ENCODE measurements at regions not wholly inside any gene's neighbourhood (a gene's known extent, or its start where the extent isn't known, plus 50 kb on each side); places are given as distances from the start of the nearest gene placed in this dataset.
"Not testable (repeated sequence)": the region's sequence is repeated elsewhere in the genome, so short reads cannot be mapped to it uniquely, and the experiment has no call there.

DNA sequence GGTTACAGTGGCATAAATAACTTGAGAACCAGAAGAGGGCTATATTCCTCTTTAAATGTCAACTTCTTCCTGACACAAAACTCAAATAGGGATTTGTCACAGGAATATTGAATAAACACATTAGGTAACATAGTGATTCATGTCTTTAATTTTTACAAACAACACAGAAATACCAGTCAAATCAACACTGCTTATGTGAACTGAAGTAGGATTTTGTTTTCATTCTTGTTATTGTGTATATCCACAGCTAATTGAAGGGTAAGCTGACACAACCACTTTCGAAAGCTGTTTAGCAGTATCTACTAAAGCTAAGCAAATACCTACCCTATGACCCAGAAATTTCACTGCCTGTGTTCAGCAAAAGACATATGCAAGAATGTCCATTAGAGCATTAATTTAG is 120.4 kb upstream of the EOLA2 start:
- DNase-seq, result no peak

DNA sequence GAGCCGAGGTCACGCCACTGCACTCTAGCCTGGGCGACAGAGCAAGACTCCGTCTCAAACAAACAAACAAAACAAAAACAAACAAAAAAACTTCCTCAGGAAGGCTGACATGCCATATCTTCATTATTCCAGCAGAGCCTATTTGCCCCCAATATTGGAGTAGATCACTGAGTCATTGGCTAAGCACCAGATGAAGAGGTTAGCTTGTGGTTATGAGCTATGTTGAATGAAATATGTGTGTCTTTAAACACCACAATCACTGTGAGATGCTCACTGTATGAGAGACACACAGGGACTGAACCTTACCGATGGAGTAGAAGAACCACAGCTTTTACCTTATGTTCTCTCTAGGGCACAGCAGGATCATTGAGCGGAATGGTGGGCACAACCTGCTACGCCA is 122.1 kb upstream of the EOLA2 start:
- DNase-seq, result no peak

GRCh38 chrX:150062292-150063137 is 124.2 kb upstream of the EOLA2 start:
- DNase-seq, result no peak

GRCh38 chrX:150063138-150063518 is 124.8 kb upstream of the EOLA2 start:
- DNase-seq, result no peak

GRCh38 chrX:150063674-150064073 is 125.4 kb upstream of the EOLA2 start:
- no peak for DNase-seq

GRCh38 chrX:150074175-150074574 is 135.9 kb upstream of the EOLA2 start:
- DNase-seq, result no peak

GRCh38 chrX:150080497-150080896 is 142.2 kb upstream of the EOLA2 start:
- no peak for DNase-seq

DNA sequence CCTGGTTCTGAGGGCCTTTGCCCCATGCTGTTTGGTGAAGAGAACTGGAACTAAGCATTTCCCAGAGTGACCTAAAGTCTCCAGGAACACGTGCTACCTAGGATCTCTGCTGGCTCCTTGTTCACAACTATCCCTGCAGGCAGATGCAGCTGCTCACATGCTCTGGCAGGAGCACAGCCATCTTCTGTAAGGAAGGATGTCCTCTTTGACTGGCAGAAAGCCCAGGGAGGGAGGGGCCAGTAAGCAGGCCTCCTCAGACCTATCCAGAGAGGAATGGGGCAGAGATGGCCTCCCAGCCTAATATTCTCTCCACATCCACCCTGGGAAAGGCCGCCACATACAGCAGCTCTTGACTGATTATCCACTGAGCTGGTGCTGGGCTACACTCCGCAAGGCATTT is 142.8 kb upstream of the EOLA2 start:
- no peak for DNase-seq

DNA sequence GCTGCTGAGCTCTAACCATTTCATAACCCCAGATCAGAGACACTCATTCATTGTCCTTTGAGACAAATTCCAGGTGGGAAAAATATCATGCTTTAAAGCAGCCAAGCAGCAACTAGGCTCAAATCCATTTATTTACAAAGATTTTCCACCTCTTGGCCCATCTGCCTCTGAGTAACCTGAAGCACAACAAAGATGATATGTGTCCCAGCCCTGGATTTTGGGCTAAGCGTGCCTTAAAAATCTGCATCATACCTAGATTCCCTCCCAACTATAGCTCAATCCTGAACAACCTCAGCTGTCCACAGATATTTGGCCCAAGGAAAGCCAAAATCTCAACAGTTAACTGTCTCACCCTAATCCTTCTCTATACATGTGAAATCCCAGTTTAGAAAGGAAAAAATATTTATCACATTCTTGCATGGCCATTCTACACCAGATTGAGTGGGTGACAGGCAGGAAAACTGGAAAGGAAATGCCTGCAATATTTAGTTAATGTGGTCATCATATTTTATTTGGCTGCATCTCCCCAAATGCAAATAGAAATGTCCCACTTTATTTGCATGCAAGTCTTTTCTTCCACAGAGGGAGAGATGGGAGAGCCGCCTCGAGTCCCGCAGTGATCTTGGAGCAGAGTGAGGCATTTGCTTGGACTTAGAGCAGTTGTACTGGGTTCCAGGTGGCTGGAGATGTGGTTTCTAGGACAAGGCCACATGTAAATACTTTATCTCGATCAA is 146.4 kb upstream of the EOLA2 start:
- no peak for DNase-seq

DNA sequence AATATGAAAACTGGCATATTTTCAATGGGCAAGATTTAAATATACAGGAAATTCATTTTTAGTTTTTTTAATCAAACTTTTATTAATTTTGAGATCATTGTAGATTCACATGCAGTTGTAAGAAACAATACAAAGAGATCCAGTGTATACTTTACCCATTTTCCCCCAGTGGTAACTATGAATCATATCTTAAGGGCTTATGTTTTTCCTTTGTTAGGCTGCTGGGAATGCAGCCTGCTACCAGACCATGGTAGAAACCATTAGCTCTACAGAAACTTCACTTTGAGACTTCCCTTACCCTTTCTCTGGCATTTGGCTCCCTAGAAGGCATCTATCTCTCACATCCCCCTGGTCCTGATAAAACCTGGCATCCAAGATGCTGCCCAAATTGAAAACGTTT is 147.6 kb upstream of the EOLA2 start:
- DNase-seq, result no peak

DNA sequence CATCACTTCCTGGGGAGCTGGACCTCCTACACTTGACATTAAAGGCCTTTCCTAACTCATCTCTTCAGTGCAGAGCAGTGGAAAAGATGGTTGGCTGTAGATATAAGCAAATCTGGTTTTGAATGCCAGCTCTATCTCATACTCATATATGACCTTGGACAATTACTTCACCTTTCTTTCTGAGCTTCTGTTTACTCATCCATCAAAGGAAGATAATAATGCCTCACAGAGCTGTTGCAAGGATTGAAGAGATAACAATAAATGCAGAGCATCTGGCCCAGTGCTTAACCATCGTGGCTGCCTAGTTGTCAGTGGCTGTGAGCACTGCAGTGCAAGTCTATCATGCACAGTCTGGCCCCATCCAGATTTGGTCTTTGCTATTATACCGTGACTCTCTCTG is 148.1 kb upstream of the EOLA2 start:
- DNase-seq, result no peak

GRCh38 chrX:150087612-150088011 is 149.3 kb upstream of the EOLA2 start:
- DNase-seq, result no peak

DNA sequence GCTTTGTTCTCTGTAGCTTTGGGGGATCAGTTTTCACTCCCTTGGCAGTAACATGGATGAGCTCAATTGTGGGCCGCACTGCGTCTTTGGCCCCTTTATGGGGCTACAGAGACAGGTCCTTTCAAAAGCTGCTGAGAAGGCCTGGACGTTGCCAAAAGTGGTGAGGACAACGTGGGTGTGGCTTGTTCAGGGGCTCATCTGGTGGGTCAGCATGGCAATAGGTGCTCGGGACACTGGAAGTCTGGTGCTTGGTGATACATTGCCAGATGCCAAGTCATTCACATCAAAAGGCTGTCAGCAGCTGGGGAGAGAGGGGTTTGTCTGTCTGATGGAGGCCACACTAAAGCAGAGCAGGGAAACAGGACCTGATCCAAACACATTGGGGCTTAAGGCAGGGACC is 149.8 kb upstream of the EOLA2 start:
- DNase-seq, result no peak

DNA sequence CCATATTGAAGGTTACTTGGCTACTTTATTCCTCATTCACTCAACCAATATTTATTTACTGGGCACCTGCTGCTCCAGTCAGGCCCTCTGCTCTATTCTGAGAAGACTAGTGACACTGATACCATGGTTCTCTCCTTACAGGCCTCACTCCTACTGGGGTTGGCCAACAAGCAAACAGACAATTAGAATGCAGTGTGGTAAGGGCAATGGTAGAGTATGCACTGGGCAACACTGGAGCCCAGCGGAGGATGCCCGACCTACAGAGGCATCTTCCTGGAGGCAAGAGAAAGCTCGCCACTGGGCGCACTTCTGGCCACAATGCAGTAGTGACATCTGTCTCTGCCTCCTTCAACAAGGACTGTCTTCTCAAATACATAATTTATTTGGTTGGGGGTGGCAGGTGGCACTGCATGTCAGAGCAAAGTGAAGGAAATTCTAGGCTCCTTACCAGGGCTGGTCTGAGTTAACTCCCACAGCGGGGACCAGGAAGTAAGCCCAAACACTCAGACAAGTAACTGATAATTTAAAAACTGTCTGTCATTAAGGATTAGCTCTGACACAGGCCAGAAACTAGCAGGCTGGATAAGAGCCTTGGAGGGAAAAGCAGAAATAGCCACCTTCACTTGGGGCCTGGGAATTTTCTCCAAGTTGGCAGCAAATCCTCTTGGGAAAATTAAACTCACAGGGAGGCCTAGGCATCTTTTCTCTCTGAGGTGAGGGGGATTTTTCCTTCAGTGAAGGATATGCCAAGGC is 150.7 kb upstream of the EOLA2 start:
- no peak for DNase-seq

GRCh38 chrX:150091300-150091699 is 153.0 kb upstream of the EOLA2 start:
- not testable (repeated sequence) for DNase-seq

DNA sequence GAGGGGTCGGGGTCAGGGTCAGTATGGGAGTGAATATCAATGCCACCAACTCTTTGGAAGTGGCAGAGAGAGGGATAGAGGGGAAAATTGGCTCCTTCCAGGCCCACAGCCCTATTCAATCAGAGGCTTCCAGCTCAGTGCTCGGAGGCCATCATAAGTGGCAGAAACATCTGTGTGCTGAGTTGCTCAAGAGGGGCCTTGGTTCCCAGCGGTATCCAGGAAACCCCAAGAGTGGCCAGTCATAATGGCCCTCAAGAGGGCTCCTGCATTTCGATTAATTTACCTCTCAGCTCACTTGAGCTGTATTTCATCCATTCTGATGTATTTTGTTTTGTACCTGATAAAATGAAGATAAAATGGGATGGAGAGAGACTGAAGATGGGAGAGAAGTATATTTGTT is 154.3 kb upstream of the EOLA2 start:
- no peak for DNase-seq

- no peak for DNase-seq
Measured at GRCh38 chrX:150094375-150094774, 156.1 kb upstream of the EOLA2 start.

- no peak for DNase-seq
Measured at GRCh38 chrX:150094996-150095395, 156.7 kb upstream of the EOLA2 start.

GRCh38 chrX:150099316-150099715 is 161.0 kb upstream of the EOLA2 start:
- no peak for DNase-seq

- no peak for DNase-seq
Measured at GRCh38 chrX:150100261-150100660, 162.0 kb upstream of the EOLA2 start.

DNA sequence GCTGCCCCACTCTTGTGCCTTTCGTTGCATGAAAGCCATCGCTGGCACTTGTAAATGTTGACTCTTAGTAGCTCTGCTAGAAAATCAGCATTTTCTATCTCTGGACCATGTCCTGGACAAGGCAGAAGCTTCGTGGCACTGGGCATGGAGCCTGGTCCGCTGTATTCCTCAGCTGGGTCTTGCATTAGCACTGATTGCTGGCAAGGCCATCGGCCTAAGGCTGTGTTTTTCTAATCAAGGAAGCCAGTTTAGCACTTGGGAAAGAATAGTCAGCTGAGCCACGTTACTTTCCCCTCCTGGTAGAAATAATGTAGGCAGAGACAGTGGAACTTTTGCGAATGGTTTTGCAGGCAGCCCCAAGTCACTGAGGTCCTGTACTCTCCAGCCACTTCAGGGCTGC is 180.2 kb upstream of the EOLA2 start:
- no peak for DNase-seq

DNA sequence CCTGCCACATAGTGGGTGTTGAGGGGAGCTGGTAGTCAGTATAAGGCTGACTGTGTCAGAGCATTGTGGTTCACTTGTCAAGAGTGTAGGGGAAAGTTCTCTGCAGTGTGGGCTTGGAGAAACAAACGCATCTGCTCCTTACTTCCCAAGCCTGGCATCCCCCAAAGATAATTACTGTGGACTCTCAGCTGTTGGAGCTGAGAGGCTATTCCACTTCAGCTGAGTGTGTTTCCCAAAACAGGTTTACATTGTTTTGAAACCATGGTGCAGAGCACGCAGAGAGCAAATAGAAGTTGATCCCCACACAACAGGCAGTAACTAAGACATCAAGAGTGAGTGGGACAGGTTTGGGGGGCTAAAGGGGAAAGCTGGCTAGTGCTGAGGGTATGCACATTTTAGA is 181.0 kb upstream of the EOLA2 start:
- DNase-seq, result no peak

- not testable (repeated sequence) for DNase-seq
Measured at GRCh38 chrX:150125045-150125444, 186.8 kb upstream of the EOLA2 start.

DNA sequence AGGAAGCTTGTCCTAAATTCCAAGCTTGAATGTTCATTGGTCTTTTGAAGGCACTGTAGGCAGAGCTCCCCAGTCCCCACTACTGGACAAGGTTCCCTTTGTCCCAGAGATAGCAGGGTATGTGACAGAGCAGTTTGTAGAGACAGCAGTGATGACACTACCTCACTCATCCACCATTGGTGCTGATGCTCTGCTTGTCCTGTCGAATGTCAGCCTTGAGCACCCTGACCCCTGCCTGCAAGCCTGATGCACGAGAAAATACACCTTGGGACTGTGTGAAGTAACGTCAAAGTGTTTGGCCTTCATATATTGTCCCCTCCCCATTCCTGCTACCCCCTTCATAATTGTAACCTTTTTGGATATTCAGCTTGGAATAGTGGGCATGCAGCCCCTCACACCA is 188.9 kb upstream of the EOLA2 start:
- DNase-seq, result no peak
